Astrocyte (in vitro differentiated cells and primary cell): ENCODE measurements at regions not wholly inside any gene's neighbourhood (a gene's known extent, or its start where the extent isn't known, plus 50 kb on each side); places are given as distances from the start of the nearest gene placed in this dataset.

ENCODE experiments used
- EZH2 ChIP-seq: IDR thresholded peaks from 2 replicates; pipeline ENCODE4 v1.6.1; 2012; ENCODE audit warnings: mild to moderate bottlenecking, low read length, inconsistent platforms; ENCODE audit not compliant: insufficient read depth
- TF ChIP-seq, protein P1 (sequence below): IDR thresholded peaks from 2 replicates; pipeline ENCODE4 v1.5.1; 2011; ENCODE audit warnings: low read depth, mild to moderate bottlenecking, inconsistent platforms, low read length, moderate library complexity; ENCODE audit not compliant: insufficient read depth

DNA sequence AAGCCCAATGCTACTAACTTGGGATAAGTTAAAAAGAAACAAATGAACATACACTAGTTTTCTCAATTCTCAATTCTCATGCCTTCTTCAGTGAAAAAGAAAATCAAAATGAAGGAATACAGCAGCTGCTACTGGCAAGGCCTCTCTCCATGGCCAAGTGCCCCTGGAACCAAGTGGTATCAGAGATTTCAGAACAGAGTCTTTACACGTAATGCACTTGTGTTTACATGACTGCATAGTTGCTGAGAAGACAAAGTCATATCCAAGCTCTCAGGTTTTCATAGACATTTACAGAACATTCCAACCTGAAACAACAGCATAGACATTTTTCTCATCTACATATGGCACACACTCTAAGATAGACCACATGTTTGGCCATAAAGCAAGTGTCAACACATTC is 789.9 kb downstream of the CBLN2 start:
- TF ChIP-seq, protein P1, sequence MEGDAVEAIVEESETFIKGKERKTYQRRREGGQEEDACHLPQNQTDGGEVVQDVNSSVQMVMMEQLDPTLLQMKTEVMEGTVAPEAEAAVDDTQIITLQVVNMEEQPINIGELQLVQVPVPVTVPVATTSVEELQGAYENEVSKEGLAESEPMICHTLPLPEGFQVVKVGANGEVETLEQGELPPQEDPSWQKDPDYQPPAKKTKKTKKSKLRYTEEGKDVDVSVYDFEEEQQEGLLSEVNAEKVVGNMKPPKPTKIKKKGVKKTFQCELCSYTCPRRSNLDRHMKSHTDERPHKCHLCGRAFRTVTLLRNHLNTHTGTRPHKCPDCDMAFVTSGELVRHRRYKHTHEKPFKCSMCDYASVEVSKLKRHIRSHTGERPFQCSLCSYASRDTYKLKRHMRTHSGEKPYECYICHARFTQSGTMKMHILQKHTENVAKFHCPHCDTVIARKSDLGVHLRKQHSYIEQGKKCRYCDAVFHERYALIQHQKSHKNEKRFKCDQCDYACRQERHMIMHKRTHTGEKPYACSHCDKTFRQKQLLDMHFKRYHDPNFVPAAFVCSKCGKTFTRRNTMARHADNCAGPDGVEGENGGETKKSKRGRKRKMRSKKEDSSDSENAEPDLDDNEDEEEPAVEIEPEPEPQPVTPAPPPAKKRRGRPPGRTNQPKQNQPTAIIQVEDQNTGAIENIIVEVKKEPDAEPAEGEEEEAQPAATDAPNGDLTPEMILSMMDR, result no peak
- TF ChIP-seq EZH2, result no peak
